ENCODE measurements at regions not wholly inside any gene's neighbourhood (a gene's known extent, or its start where the extent isn't known, plus 50 kb on each side); places are given as distances from the start of the nearest gene placed in this dataset.

GRCh38 chr1:5343256-5344020 lies 648.8 kb downstream of the NPHP4 start:
- Histone ChIP-seq H3K27me3 (replicated peaks in 2 of 5; ENCODE audit: control insufficient read depth in 4 of 5, insufficient read depth in 5 of 5, low read length in 4 of 5) (peaks cover 0 to 1% (median 0%) of the 10 kb centered on the region in 5 experiments), H3K4me1 (ENCODE audit: control extremely low read depth in 1 of 4, control insufficient read depth in 4 of 4, insufficient read depth in 4 of 4, low read length in 3 of 4) (no peaks in the 10 kb centered on the region), H3K9me3 (ENCODE audit: control extremely low read depth in 1 of 5, control insufficient read depth in 4 of 5, insufficient read depth in 2 of 5, low read depth in 1 of 5, low read length in 4 of 5) (no peaks in the 10 kb centered on the region), H3K36me3 (ENCODE audit: control insufficient read depth in 4 of 4, insufficient read depth in 4 of 4, low read length in 3 of 4) (no peaks in the 10 kb centered on the region), H3K27ac (ENCODE audit: insufficient read depth in 1 of 2, low read depth in 1 of 2, low read length in 2 of 2, poor library complexity in 1 of 2, severe bottlenecking in 2 of 2) (no peak overlapping the region), H3K4me3 (ENCODE audit: control insufficient read depth in 1 of 7, extremely low read depth in 1 of 7, insufficient read depth in 4 of 7, low read depth in 2 of 7, low read length in 6 of 7) (no peak overlapping the region)
- DNase-seq = no peak
- 88% methylated on average over 10 of the region's 10 CpGs for WGBS (ENCODE audit: insufficient coverage)
- CTCF ChIA-PET = no interaction called here
- POLR2A ChIA-PET = no interaction called here

GRCh38 chr1:5342830-5343229 lies 649.4 kb downstream of the NPHP4 start:
- ChIA-PET POLR2A (no interaction called here), CTCF (interaction anchor here (1.0 kb wide), 1 partner anchor 965 kb away, joined by 3 read pairs; no protein-coding TSS in a partner anchor)
- no peaks in the 10 kb centered on the region for H3K9me3 ChIP-seq (ENCODE audit: control extremely low read depth in 1 of 5, control insufficient read depth in 4 of 5, insufficient read depth in 2 of 5, low read depth in 1 of 5, low read length in 4 of 5)
- WGBS (ENCODE audit: insufficient coverage) = 85% methylated on average over 10 of the region's 11 CpGs
- H3K4me3 ChIP-seq (ENCODE audit: control insufficient read depth in 1 of 7, extremely low read depth in 1 of 7, insufficient read depth in 4 of 7, low read depth in 2 of 7, low read length in 6 of 7) = no peak overlapping the region
- no peak for DNase-seq
- H3K36me3 ChIP-seq (ENCODE audit: control insufficient read depth in 4 of 4, insufficient read depth in 4 of 4, low read length in 3 of 4) = no peaks in the 10 kb centered on the region
- no peaks in the 10 kb centered on the region for H3K4me1 ChIP-seq (ENCODE audit: control extremely low read depth in 1 of 4, control insufficient read depth in 4 of 4, insufficient read depth in 4 of 4, low read length in 3 of 4)
- H3K27me3 ChIP-seq (replicated peaks in 2 of 5; ENCODE audit: control insufficient read depth in 4 of 5, insufficient read depth in 5 of 5, low read length in 4 of 5) = peaks cover 0 to 1% (median 0%) of the 10 kb centered on the region in 5 experiments
- no peak overlapping the region for H3K27ac ChIP-seq (ENCODE audit: insufficient read depth in 1 of 2, low read depth in 1 of 2, low read length in 2 of 2, poor library complexity in 1 of 2, severe bottlenecking in 2 of 2)

DNA sequence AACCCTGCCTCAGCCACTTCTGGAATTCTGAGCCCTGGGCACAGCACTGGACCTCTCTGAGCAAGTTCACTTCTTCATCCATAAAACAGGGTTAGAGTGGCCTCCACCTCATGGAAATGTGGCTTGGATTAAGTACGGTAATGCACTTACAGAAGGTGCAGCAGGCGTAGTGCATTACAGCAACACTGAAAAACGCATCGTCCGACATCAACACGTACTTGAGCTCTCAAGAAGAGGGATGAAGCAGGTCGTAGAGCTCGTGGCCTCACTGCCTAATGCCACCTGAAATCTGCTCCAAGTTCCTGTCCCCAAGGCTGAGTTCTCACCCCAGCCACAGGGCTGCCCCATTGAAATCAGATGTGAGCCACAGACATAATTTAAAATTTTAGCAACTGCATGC lies 650.1 kb downstream of the NPHP4 start:
- no peaks in the 10 kb centered on the region for H3K4me1 ChIP-seq (ENCODE audit: control extremely low read depth in 1 of 4, control insufficient read depth in 4 of 4, insufficient read depth in 4 of 4, low read length in 3 of 4)
- no peak for DNase-seq
- CTCF ChIA-PET = interaction anchor here (1.0 kb wide), 1 partner anchor 965 kb away, joined by 3 read pairs; no protein-coding TSS in a partner anchor
- H3K36me3 ChIP-seq (ENCODE audit: control insufficient read depth in 4 of 4, insufficient read depth in 4 of 4, low read length in 3 of 4) = no peaks in the 10 kb centered on the region
- POLR2A ChIA-PET = no interaction called here
- H3K4me3 ChIP-seq (ENCODE audit: control insufficient read depth in 1 of 7, extremely low read depth in 1 of 7, insufficient read depth in 4 of 7, low read depth in 2 of 7, low read length in 6 of 7) = no peak overlapping the region
- no peaks in the 10 kb centered on the region for H3K9me3 ChIP-seq (ENCODE audit: control extremely low read depth in 1 of 5, control insufficient read depth in 4 of 5, insufficient read depth in 2 of 5, low read depth in 1 of 5, low read length in 4 of 5)
- 90% methylated on average over 8 of the region's 8 CpGs for WGBS (ENCODE audit: insufficient coverage)
- H3K27ac ChIP-seq (ENCODE audit: insufficient read depth in 1 of 2, low read depth in 1 of 2, low read length in 2 of 2, poor library complexity in 1 of 2, severe bottlenecking in 2 of 2) = no peak overlapping the region
- peaks cover 0 to 1% (median 0%) of the 10 kb centered on the region in 5 experiments for H3K27me3 ChIP-seq (replicated peaks in 2 of 5; ENCODE audit: control insufficient read depth in 4 of 5, insufficient read depth in 5 of 5, low read length in 4 of 5)

- ChIA-PET CTCF (no interaction called here), POLR2A (no interaction called here)
- Histone ChIP-seq H3K9me3 (ENCODE audit: control extremely low read depth in 1 of 5, control insufficient read depth in 4 of 5, insufficient read depth in 2 of 5, low read depth in 1 of 5, low read length in 4 of 5) (no peaks in the 10 kb centered on the region), H3K27me3 (replicated peaks in 2 of 5; ENCODE audit: control insufficient read depth in 4 of 5, insufficient read depth in 5 of 5, low read length in 4 of 5) (peaks cover 0 to 2% (median 0%) of the 10 kb centered on the region in 5 experiments), H3K4me3 (ENCODE audit: control insufficient read depth in 1 of 7, extremely low read depth in 1 of 7, insufficient read depth in 4 of 7, low read depth in 2 of 7, low read length in 6 of 7) (no peak overlapping the region), H3K4me1 (ENCODE audit: control extremely low read depth in 1 of 4, control insufficient read depth in 4 of 4, insufficient read depth in 4 of 4, low read length in 3 of 4) (no peaks in the 10 kb centered on the region), H3K27ac (ENCODE audit: insufficient read depth in 1 of 2, low read depth in 1 of 2, low read length in 2 of 2, poor library complexity in 1 of 2, severe bottlenecking in 2 of 2) (no peak overlapping the region), H3K36me3 (ENCODE audit: control insufficient read depth in 4 of 4, insufficient read depth in 4 of 4, low read length in 3 of 4) (no peaks in the 10 kb centered on the region)
- WGBS (ENCODE audit: insufficient coverage) = 49% methylated on average over 3 of the region's 3 CpGs
- DNase-seq = no peak
Measured at GRCh38 chr1:5341471-5341870, 650.8 kb downstream of the NPHP4 start.

DNA sequence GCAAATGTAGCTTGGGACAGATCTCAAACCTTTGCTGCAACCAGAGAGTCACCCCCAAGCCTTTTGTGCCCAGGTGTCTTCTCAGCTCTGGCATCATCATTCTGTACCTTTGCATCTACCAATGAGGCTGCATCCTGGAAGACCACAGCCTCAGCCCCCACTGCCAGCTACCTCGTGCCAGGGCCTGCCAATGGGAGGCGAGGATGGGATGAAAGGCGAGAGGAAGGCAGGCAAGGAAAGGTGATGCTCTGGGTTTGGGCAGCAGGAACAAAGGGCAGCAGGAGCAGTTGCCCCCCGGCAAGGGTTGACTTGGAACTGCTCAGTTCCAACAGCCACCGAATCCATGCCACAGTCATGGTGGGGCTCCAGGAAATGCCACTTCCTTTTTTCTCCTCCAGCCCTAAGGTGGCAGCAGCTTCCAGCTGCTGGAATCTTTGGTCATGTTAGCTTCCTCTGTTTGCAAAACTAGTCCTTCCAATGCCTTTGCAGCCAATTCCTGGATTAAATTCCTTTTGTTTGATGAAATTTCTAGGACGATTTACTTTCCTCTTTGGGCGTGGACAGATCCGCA lies 651.6 kb downstream of the NPHP4 start:
- ChIA-PET CTCF (no interaction called here), POLR2A (no interaction called here)
- Histone ChIP-seq H3K27ac (ENCODE audit: insufficient read depth in 1 of 2, low read depth in 1 of 2, low read length in 2 of 2, poor library complexity in 1 of 2, severe bottlenecking in 2 of 2) (no peak overlapping the region), H3K4me1 (ENCODE audit: control extremely low read depth in 1 of 4, control insufficient read depth in 4 of 4, insufficient read depth in 4 of 4, low read length in 3 of 4) (no peaks in the 10 kb centered on the region), H3K4me3 (ENCODE audit: control insufficient read depth in 1 of 7, extremely low read depth in 1 of 7, insufficient read depth in 4 of 7, low read depth in 2 of 7, low read length in 6 of 7) (no peak overlapping the region), H3K36me3 (ENCODE audit: control insufficient read depth in 4 of 4, insufficient read depth in 4 of 4, low read length in 3 of 4) (no peaks in the 10 kb centered on the region), H3K27me3 (replicated peaks in 2 of 5; ENCODE audit: control insufficient read depth in 4 of 5, insufficient read depth in 5 of 5, low read length in 4 of 5) (peaks cover 0 to 4% (median 0%) of the 10 kb centered on the region in 5 experiments), H3K9me3 (ENCODE audit: control extremely low read depth in 1 of 5, control insufficient read depth in 4 of 5, insufficient read depth in 2 of 5, low read depth in 1 of 5, low read length in 4 of 5) (no peaks in the 10 kb centered on the region)
- DNase-seq = no peak
- WGBS (ENCODE audit: insufficient coverage) = 81% methylated on average over 6 of the region's 8 CpGs

GRCh38 chr1:5338466-5338865 lies 653.8 kb downstream of the NPHP4 start:
- POLR2A ChIA-PET = no interaction called here
- WGBS (ENCODE audit: insufficient coverage) = 90% methylated on average over 2 of the region's 2 CpGs
- no peak for DNase-seq
- H3K27me3 ChIP-seq (replicated peaks in 2 of 5; ENCODE audit: control insufficient read depth in 4 of 5, insufficient read depth in 5 of 5, low read length in 4 of 5) = peaks cover 0 to 4% (median 0%) of the 10 kb centered on the region in 5 experiments
- no peaks in the 10 kb centered on the region for H3K9me3 ChIP-seq (ENCODE audit: control extremely low read depth in 1 of 5, control insufficient read depth in 4 of 5, insufficient read depth in 2 of 5, low read depth in 1 of 5, low read length in 4 of 5)
- CTCF ChIA-PET = no interaction called here
- no peaks in the 10 kb centered on the region for H3K4me1 ChIP-seq (ENCODE audit: control extremely low read depth in 1 of 4, control insufficient read depth in 4 of 4, insufficient read depth in 4 of 4, low read length in 3 of 4)
- H3K4me3 ChIP-seq (ENCODE audit: control insufficient read depth in 1 of 7, extremely low read depth in 1 of 7, insufficient read depth in 4 of 7, low read depth in 2 of 7, low read length in 6 of 7) = no peak overlapping the region
- no peak overlapping the region for H3K27ac ChIP-seq (ENCODE audit: insufficient read depth in 1 of 2, low read depth in 1 of 2, low read length in 2 of 2, poor library complexity in 1 of 2, severe bottlenecking in 2 of 2)
- no peaks in the 10 kb centered on the region for H3K36me3 ChIP-seq (ENCODE audit: control insufficient read depth in 4 of 4, insufficient read depth in 4 of 4, low read length in 3 of 4)

DNA sequence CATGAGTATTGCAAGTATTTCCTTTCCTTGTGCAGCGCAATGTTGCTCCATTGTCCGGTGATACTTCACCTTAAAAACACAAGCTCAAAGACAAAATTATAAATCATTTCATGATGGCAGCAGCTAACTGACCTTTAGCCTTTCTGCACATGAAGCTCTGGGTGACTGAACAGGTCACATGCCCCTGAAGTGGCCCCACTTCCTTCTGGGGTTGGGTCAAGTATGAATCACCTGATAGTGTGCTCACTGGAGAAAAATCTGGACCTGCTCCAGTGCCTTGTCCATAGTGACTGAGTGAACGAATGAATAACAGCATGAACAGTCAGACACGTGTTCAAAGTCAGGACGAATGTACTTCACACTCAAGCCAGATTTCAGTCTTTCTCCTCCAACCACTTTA lies 658.9 kb downstream of the NPHP4 start:
- no peak for DNase-seq
- Histone ChIP-seq H3K27me3 (replicated peaks in 2 of 5; ENCODE audit: control insufficient read depth in 4 of 5, insufficient read depth in 5 of 5, low read length in 4 of 5) (peaks cover 0 to 3% (median 0%) of the 10 kb centered on the region in 5 experiments), H3K27ac (ENCODE audit: insufficient read depth in 1 of 2, low read depth in 1 of 2, low read length in 2 of 2, poor library complexity in 1 of 2, severe bottlenecking in 2 of 2) (no peak overlapping the region), H3K4me1 (ENCODE audit: control extremely low read depth in 1 of 4, control insufficient read depth in 4 of 4, insufficient read depth in 4 of 4, low read length in 3 of 4) (no peaks in the 10 kb centered on the region), H3K9me3 (ENCODE audit: control extremely low read depth in 1 of 5, control insufficient read depth in 4 of 5, insufficient read depth in 2 of 5, low read depth in 1 of 5, low read length in 4 of 5) (peaks cover 0 to 2% (median 0%) of the 10 kb centered on the region in 5 experiments), H3K4me3 (ENCODE audit: control insufficient read depth in 1 of 7, extremely low read depth in 1 of 7, insufficient read depth in 4 of 7, low read depth in 2 of 7, low read length in 6 of 7) (no peak overlapping the region), H3K36me3 (ENCODE audit: control insufficient read depth in 4 of 4, insufficient read depth in 4 of 4, low read length in 3 of 4) (no peaks in the 10 kb centered on the region)
- ChIA-PET CTCF (no interaction called here), POLR2A (no interaction called here)
- 92% methylated on average over 4 of the region's 5 CpGs for WGBS (ENCODE audit: insufficient coverage)
